Glutamatergic neuron (in vitro differentiated cells): ENCODE measurements at regions not wholly inside any gene's neighbourhood (a gene's known extent, or its start where the extent isn't known, plus 50 kb on each side); places are given as distances from the start of the nearest gene placed in this dataset.

ENCODE experiments used
- DNase-seq: peaks from one replicate; pipeline ENCODE4 v3.0.0; 2022
- H3K27ac Mint-ChIP-seq: one replicate; pipeline ENCODE4 v1.8.0; 2020; ENCODE audit warnings: mild to moderate bottlenecking, mixed read lengths, inconsistent platforms; ENCODE audit not compliant: unreplicated experiment
- H3K27me3 Mint-ChIP-seq: one replicate; pipeline ENCODE4 v1.8.0; 2020; ENCODE audit warnings: mild to moderate bottlenecking, moderate library complexity, mixed read lengths, inconsistent platforms; ENCODE audit not compliant: unreplicated experiment
- H3K36me3 Mint-ChIP-seq: one replicate; pipeline ENCODE4 v1.8.0; 2020; ENCODE audit warnings: mild to moderate bottlenecking, mixed read lengths, inconsistent platforms; ENCODE audit not compliant: unreplicated experiment
- H3K4me1 Mint-ChIP-seq: one replicate; pipeline ENCODE4 v1.8.0; 2020; ENCODE audit warnings: mild to moderate bottlenecking, low read depth, mixed read lengths, inconsistent platforms; ENCODE audit not compliant: unreplicated experiment
- H3K4me3 Mint-ChIP-seq: one replicate; pipeline ENCODE4 v1.8.0; 2020; ENCODE audit warnings: mild to moderate bottlenecking, mixed read lengths, inconsistent platforms; ENCODE audit not compliant: unreplicated experiment
- H3K9me3 Mint-ChIP-seq: one replicate; pipeline ENCODE4 v1.8.0; 2020; ENCODE audit warnings: mild to moderate bottlenecking, moderate library complexity, mixed read lengths, inconsistent platforms; ENCODE audit not compliant: unreplicated experiment
- CTCF ChIP-seq: fragments of 200-600 bp; sonication (generic); IDR thresholded peaks from one replicate; pipeline ENCODE4 v1.5.0; 2021; ENCODE audit not compliant: partially characterized antibody, unreplicated experiment

GRCh38 chr15:47244361-47244760 is 472.9 kb upstream of the SEMA6D start:
- H3K27ac Mint-ChIP-seq = no peak overlapping the region
- no peak overlapping the region for H3K4me3 Mint-ChIP-seq
- no peak for DNase-seq
- H3K27me3 Mint-ChIP-seq = peaks cover 4% of the 10 kb centered on the region
- no peak for TF ChIP-seq CTCF
- H3K36me3 Mint-ChIP-seq = no peaks in the 10 kb centered on the region
- peaks cover 6% of the 10 kb centered on the region for H3K4me1 Mint-ChIP-seq
- no peaks in the 10 kb centered on the region for H3K9me3 Mint-ChIP-seq

- no peak for TF ChIP-seq CTCF
- Mint-ChIP-seq H3K36me3 (no peaks in the 10 kb centered on the region), H3K9me3 (no peaks in the 10 kb centered on the region), H3K27ac (no peak overlapping the region), H3K4me3 (no peak overlapping the region), H3K27me3 (peaks cover 4% of the 10 kb centered on the region), H3K4me1 (peaks cover 6% of the 10 kb centered on the region)
- DNase-seq = no peak
These were observed 471.0 kb upstream of the SEMA6D start for GRCh38 chr15:47246317-47246716.

GRCh38 chr15:47258521-47258920 is 458.8 kb upstream of the SEMA6D start:
- H3K9me3 Mint-ChIP-seq = peaks cover 12% of the 10 kb centered on the region
- TF ChIP-seq CTCF = no peak
- DNase-seq = no peak
- no peak overlapping the region for H3K4me3 Mint-ChIP-seq
- H3K27me3 Mint-ChIP-seq = peaks cover 6% of the 10 kb centered on the region
- no peak overlapping the region for H3K27ac Mint-ChIP-seq
- peaks cover 4% of the 10 kb centered on the region for H3K4me1 Mint-ChIP-seq
- peaks cover 15% of the 10 kb centered on the region for H3K36me3 Mint-ChIP-seq

- H3K27ac Mint-ChIP-seq = peak overlapping the region; percentile 69
- H3K9me3 Mint-ChIP-seq = peaks cover 8% of the 10 kb centered on the region
- H3K36me3 Mint-ChIP-seq = peaks cover 9% of the 10 kb centered on the region
- no peak for TF ChIP-seq CTCF
- H3K27me3 Mint-ChIP-seq = peaks cover 11% of the 10 kb centered on the region
- H3K4me3 Mint-ChIP-seq = no peak overlapping the region
- DNase-seq = no peak
- peaks cover 18% of the 10 kb centered on the region for H3K4me1 Mint-ChIP-seq
These were observed 451.6 kb upstream of the SEMA6D start for GRCh38 chr15:47265686-47266085.

- Mint-ChIP-seq H3K4me3 (no peak overlapping the region), H3K36me3 (peaks cover 9% of the 10 kb centered on the region), H3K27me3 (peaks cover 13% of the 10 kb centered on the region), H3K4me1 (peaks cover 21% of the 10 kb centered on the region), H3K9me3 (peaks cover 8% of the 10 kb centered on the region), H3K27ac (no peak overlapping the region)
- TF ChIP-seq CTCF = no peak
- DNase-seq = no peak
These were observed 450.7 kb upstream of the SEMA6D start for GRCh38 chr15:47266566-47266965.
